GM18907 (cell line): ENCODE measurements at regions not wholly inside any gene's neighbourhood (a gene's known extent, or its start where the extent isn't known, plus 50 kb on each side); places are given as distances from the start of the nearest gene placed in this dataset.
"Not testable (repeated sequence)": the region's sequence is repeated elsewhere in the genome, so short reads cannot be mapped to it uniquely, and the experiment has no call there.

Experiments used
- ATAC-seq: cut with Tn5 transposase; IDR thresholded peaks from one replicate; pipeline ENCODE4 v1.9.1; 2021; ENCODE audit warnings: mild to moderate bottlenecking, moderate library complexity; ENCODE audit not compliant: unreplicated experiment

- ATAC-seq = no peak
Observed at GRCh38 chr3:152658977-152659720, 175.8 kb upstream of the P2RY1 start.

DNA sequence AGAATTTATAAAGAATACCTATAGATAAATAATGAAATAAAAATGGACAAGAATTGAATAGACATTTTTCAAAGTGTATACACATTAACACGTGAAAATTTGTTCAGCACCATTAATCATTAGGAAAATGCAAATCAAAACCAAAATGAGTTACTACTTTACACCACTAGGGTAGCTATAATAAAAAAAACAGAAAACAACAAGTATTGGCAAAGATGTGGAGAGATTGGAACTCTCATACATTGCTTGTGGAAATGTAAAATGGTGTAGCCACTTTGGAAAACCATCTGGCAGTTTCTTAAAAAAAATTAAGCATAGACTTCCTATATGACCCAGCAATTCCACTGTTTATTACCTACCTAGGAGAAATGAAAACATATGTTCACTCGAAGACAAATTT lies 172.8 kb upstream of the P2RY1 start:
- no peak for ATAC-seq

DNA sequence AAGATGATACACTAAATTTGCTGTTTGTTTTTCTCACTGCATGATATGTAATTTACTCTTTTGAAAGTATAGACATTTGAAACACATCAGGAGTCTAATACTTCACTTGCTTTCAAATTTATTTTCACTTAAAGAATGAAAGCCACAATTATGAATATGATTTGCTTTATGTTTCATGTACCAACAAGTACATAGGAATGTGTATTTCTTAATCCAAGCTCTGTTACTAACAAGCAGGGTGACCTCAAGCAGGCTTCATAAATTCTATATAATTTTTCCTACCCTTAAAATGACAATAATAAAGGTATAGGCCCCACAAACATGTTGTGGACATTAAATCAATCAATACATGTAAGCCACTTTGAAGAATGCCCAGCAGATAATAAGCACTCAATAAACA lies 170.2 kb upstream of the P2RY1 start:
- no peak for ATAC-seq

DNA sequence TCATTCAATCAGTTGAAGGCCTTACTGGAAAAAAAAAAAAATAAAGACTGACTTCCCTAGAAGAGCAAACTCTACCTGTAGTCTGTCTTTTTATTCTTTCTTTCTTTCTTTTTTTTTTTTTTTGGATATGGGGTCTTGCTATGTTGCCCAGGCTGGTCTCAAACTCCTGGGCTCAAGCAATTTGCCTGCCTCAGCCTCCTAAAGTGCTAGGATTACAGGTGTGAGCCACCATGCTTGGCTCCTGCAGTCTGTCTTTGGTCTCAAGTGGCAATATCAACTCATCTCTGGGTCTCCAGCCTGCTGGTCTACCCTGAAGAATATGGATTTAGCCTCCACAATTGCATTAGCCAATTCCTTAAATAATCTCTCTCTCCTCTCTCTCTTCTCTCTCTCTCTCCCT lies 167.7 kb upstream of the P2RY1 start:
- no peak for ATAC-seq

DNA sequence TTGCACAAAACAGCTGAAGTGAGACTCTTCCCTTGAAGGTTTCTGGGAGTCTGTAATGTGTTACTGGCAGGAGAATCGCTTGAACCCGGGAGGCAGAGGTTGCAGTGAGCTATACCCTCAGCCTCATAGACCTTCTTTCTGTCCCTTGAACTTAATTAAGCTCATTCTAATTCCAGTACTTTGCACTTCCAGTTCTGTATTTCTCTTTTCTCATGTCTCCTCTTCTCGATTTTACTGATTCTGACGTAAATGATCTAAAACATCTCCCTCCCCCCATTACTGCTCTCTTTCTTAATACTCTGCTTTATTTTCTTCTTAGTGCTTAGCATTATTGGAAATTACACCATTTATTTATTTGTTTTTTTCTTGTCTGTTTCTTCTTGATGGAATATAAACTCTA lies 165.4 kb upstream of the P2RY1 start:
- no peak for ATAC-seq

- no peak for ATAC-seq
Observed at GRCh38 chr3:152671446-152672319, 163.2 kb upstream of the P2RY1 start.

GRCh38 chr3:152672320-152672649 lies 162.6 kb upstream of the P2RY1 start:
- ATAC-seq = no peak

- ATAC-seq = no peak
Observed at GRCh38 chr3:152676810-152677379, 158.0 kb upstream of the P2RY1 start.

DNA sequence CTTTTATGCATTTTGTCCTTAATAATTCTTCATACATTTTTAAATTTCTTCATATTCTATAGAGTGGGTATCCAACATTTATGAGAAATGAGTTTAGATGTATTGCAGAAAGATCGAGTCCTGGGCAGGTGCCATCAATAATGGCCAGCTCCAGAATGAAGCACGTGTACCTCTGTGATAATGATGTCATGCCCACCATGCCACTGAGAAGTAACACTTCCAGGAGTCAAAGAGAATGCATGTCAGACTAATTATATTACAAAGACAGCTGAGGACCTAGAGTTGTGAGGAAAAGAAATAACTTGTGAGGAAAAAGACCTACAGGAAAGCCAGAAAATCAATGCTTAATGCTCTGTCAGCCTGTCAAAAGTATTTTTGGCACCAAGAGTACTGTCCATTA lies 157.4 kb upstream of the P2RY1 start:
- ATAC-seq = no peak

- no peak for ATAC-seq
Observed at GRCh38 chr3:152682477-152682876, 152.5 kb upstream of the P2RY1 start.

GRCh38 chr3:152683521-152683999 lies 151.4 kb upstream of the P2RY1 start:
- no peak for ATAC-seq

GRCh38 chr3:152684279-152684678 lies 150.7 kb upstream of the P2RY1 start:
- ATAC-seq = no peak

DNA sequence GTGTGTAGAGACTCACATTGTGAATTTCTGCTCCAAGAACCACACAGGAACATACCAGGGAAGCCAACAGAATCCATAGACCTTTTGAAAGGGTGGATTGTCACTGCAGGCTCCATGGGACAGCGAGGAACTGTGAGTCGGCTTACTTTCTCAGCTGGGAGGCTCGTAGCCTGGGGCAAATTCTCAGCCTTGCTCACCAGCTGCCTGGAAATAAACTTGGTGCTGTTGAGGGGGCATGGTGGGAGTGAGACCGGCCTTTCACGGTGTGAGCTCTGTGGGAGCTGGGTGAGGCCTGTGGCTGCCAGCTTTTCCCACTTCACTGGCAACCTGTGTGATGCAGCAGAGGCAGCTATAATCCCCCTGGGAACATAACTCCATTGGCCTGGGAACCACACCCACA lies 146.6 kb upstream of the P2RY1 start:
- ATAC-seq = no peak

DNA sequence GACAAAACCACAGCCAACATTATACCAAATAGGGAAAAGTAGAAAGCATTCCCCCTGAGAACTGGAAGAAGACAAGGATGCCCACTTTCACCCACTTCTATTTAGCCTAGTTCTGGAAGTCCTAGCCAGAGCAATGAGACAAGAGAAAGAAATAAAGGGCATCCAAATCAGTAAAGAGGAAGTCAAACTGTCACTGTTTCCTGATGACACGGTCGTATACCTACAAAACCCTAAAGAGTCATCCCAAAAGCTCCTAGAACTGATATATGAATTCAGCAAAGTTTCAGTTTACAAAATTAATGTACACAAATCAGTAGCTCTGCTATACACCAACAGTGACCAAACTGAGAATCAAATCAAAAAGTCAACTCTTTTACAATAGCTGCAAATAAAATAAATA lies 142.6 kb upstream of the P2RY1 start:
- ATAC-seq = not testable (repeated sequence)

DNA sequence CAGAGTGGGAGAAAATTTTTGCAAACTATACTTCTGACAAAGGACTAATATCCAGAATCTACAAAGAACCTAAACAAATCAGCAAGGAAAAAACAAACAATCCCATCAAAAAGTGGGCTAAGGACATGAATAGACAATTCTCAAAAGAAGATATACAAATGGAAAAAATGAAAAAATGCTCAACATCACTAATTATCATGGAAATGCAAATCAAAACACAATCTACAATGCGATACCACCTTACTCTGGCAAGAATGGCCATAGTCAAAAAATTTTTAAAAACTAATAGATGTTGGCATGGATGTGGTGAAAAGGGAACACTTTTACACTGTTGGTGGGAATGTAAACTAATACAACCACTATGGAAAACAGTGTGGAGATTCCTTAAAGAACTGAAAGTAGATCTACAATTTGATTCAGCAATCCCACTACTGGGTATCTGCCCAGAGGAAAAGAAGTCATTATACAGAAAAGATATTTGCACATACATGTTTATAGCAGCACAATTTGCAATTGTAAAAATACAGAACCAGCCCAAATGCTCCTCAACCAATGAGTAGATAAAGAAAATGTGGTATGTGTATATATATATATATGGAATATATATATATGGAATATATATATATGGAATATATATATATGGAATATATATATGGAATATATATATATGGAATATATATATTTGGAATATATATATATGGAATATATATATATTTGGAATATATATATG lies 141.2 kb upstream of the P2RY1 start:
- ATAC-seq = not testable (repeated sequence)

GRCh38 chr3:152695840-152696239 lies 139.1 kb upstream of the P2RY1 start:
- ATAC-seq = no peak

GRCh38 chr3:152696962-152697361 lies 138.0 kb upstream of the P2RY1 start:
- no peak for ATAC-seq

- ATAC-seq = no peak
Observed at GRCh38 chr3:152703245-152703890, 131.6 kb upstream of the P2RY1 start.

- no peak for ATAC-seq
Observed at GRCh38 chr3:152706991-152707713, 127.8 kb upstream of the P2RY1 start.

DNA sequence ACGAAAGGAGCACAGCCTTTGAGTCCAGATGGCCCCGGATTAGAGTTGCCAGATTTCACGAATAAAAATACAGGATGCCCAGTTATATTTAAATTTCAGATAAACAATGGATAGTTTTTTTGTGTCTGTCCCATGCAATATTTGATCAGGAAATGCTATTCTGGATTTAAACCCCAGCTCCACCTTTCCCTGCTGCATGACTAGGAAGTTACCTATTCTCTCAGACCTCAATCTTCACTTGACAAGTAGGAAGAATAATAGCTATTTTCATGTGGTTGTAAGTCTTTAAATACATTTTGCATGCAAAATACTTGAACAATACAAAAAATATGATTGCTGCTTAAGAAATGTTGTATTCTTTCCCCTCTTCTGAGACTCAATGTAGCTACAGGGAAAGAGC lies 125.3 kb upstream of the P2RY1 start:
- no peak for ATAC-seq
